GM13977 (cell line): ENCODE measurements at regions not wholly inside any gene's neighbourhood (a gene's known extent, or its start where the extent isn't known, plus 50 kb on each side); places are given as distances from the start of the nearest gene placed in this dataset.

Source experiments
- DNase-seq: peaks from one replicate; pipeline ENCODE4 v3.0.0; 2012; ENCODE audit warnings: low spot score
- CTCF ChIP-seq: IDR thresholded peaks from 2 replicates; pipeline ENCODE4 v1.5.1; 2012; ENCODE audit warnings: mild to moderate bottlenecking, control low read depth; ENCODE audit not compliant: insufficient read depth; ENCODE audit errors: extremely low read depth, missing control alignments
- in situ Hi-C: fragments of 300-500 bp; cut with MboI; formaldehyde crosslinking; loops from one replicate; pipeline ENCODE4 v1.12.0; 2022; ENCODE audit warnings: low sequenced_read_pairs, low pct_unique_long_range_greater_than_20kb, mixed read lengths, inconsistent platforms; ENCODE audit not compliant: unreplicated experiment

- DNase-seq: no peak
- in situ Hi-C loops: no loop called here
- no peak for TF ChIP-seq CTCF
These were observed 119.5 kb upstream of the FRMD1 start for GRCh38 chr6:168198302-168199180.

- in situ Hi-C loops: no loop called here
- TF ChIP-seq CTCF: no peak
- no peak for DNase-seq
These were observed 118.8 kb upstream of the FRMD1 start for GRCh38 chr6:168197636-168198301.

DNA sequence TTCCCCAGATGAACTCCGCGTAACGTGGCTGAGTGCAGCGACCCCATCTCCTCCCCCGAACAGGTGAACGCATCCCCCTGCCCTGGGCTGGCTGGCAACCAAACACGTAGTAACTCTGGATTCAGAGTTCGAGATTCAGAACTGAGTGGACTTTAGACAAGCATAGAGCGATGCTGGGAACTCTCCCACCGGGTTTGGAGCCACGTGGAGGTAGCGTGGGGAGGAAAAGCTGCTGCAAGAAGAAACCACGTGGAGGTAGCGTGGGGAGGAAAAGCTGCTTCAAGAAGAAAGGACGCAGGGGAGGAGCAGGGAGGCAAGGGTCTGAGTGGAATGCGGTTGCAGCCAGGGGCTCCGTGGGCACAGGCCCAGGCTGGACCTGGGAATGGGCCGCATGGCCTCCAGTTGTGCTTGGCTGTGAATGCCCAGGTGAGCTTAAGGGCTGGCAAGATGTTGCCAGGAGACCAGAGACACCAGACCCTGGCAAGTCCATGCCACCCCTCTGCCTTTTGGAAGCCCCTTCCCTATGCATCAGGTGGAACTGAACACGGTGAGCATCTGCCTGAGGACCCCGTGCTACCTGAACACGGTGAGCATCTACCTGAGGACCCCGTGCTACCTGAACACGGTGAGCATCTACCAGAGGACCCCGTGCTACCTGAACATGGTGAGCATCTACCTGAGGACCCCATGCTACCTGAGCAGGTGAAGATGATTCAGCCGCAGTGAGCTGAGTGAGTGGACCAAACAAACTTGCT lies 118.0 kb upstream of the FRMD1 start:
- in situ Hi-C loops: no loop called here
- no peak for DNase-seq
- TF ChIP-seq CTCF: no peak

GRCh38 chr6:168196385-168196860 lies 117.4 kb upstream of the FRMD1 start:
- TF ChIP-seq CTCF: no peak
- no peak for DNase-seq
- in situ Hi-C loops: no loop called here

DNA sequence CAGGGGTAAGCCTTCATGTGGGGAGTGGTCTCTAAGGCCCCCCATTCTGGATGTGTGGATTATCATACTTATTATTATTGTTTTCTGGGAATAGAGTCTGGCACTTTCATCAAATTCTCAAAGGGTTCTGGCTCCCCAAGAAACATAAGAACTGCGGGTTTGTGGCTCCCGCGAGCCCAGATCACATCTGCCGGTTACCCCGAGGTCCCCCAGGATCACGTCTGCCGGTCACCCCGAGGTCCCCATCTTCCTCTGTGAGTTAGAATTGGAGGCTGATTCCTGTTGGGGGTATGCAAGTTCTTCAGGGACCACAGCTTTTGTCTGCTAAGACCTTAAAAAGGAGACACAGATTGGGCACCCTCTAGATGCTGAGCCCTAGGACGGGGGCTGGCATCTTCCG lies 116.7 kb upstream of the FRMD1 start:
- TF ChIP-seq CTCF: no peak
- DNase-seq: no peak
- in situ Hi-C loops: no loop called here
